A549 (cell line): ENCODE measurements at regions not wholly inside any gene's neighbourhood (a gene's known extent, or its start where the extent isn't known, plus 50 kb on each side); places are given as distances from the start of the nearest gene placed in this dataset.

Source experiments
- CTCF ChIP-seq: fragments of >200 bp; sonication (Bioruptor Twin); formaldehyde crosslinking; IDR thresholded peaks from 3 replicates; pipeline ENCODE4 v1.5.1; 2016
- FOSB ChIP-seq: fragments of 250-450 bp; sonication (Bioruptor Pico); IDR thresholded peaks from 2 replicates; pipeline ENCODE4 v1.5.0; 2020; ENCODE audit warnings: mild to moderate bottlenecking, moderate library complexity
- JUN ChIP-seq, 2 experiments: fragments of >200 bp; sonication (Bioruptor Twin); formaldehyde crosslinking; IDR thresholded peaks; 2 replicates in 1 of 2; 3 replicates in 1 of 2; pipeline ENCODE4 v1.6.1; 2016 to 2017
- JUNB ChIP-seq: fragments of >200 bp; sonication (Bioruptor Twin); formaldehyde crosslinking; IDR thresholded peaks from 2 replicates; pipeline ENCODE4 v1.6.1; 2016
- MAX ChIP-seq: IDR thresholded peaks from 2 replicates; pipeline ENCODE4 v1.6.1; 2012
- POLR2A ChIP-seq: IDR thresholded peaks from 2 replicates; pipeline ENCODE4 v1.6.1; 2012; ENCODE audit warnings: mild to moderate bottlenecking, low read length
- RCOR1 ChIP-seq: fragments of 150-350 bp; IDR thresholded peaks from 2 replicates; pipeline ENCODE4 v1.6.1; 2014; ENCODE audit warnings: antibody characterized with exemption, low read length, low read depth
- REST ChIP-seq: fragments of 200-600 bp; sonication (generic); IDR thresholded peaks from 2 replicates; pipeline ENCODE4 v1.6.1; 2016; ENCODE audit warnings: antibody characterized with exemption, mild to moderate bottlenecking, moderate library complexity
- RFX5 ChIP-seq: fragments of 450-650 bp; IDR thresholded peaks from 2 replicates; pipeline ENCODE4 v1.7.1; 2014; ENCODE audit warnings: antibody characterized with exemption, mild to moderate bottlenecking, moderate library complexity
- ZNF302 ChIP-seq: fragments of 250-450 bp; sonication (Bioruptor Pico); IDR thresholded peaks from 2 replicates; pipeline ENCODE4 v1.9.0; 2021; ENCODE audit warnings: inconsistent platforms, mild to moderate bottlenecking, moderate library complexity

- TF ChIP-seq REST (no peak), MAX (no peak), CTCF (no peak), ZNF302 (CRISPR knock-in tag) (no peak), RFX5 (no peak), JUNB (no peak), JUN (IDR thresholded peaks at IDR 0.05) (no peak), POLR2A (no peak), RCOR1 (no peak), FOSB (no peak)
These were observed 170.4 kb upstream of the KBTBD8 start for GRCh38 chr3:66827726-66828125.
